H1 (cell line): ENCODE measurements at regions not wholly inside any gene's neighbourhood (a gene's known extent, or its start where the extent isn't known, plus 50 kb on each side); places are given as distances from the start of the nearest gene placed in this dataset.

ENCODE experiments used
- CTCF ChIA-PET: fragments of 300-600 bp; sonication (Branson Sonifier 250); formaldehyde crosslinking; loops from one replicate; lab custom pipeline; 2021; ENCODE audit not compliant: partially characterized antibody; lab: Charles Lee
- POLR2A ChIA-PET: fragments of 300-600 bp; sonication (Branson Sonifier 250); formaldehyde crosslinking; loops from one replicate; lab custom pipeline; 2021; ENCODE audit warnings: inconsistent platforms; ENCODE audit not compliant: partially characterized antibody; lab: Charles Lee
- DNase-seq, 2 experiments: peaks; one replicate each; pipeline versions ENCODE4 v3.0.0 to v3.0.0-alpha.2; 2010 to 2022; ENCODE audit warnings: low spot score in 2 of 2, low read depth in 1 of 2, mixed read lengths in 1 of 2
- FAIRE-seq: peaks from 2 replicates; lab custom pipeline; 2011; peaks lifted over from hg19 to GRCh38; lab: Jason Lieb, UNC
- H2AFZ ChIP-seq: 2 replicates; pipeline ENCODE4 v1.8.1; 2012; ENCODE audit warnings: low read length, inconsistent platforms
- H2AK5ac ChIP-seq: 2 replicates; pipeline ENCODE4 v1.6.1; 2013; ENCODE audit warnings: low read depth, low read length
- H2BK120ac ChIP-seq: replicated peaks from 2 replicates; pipeline ENCODE3; 2013; ENCODE audit warnings: low read depth, low read length, inconsistent platforms
- H2BK12ac ChIP-seq: 2 replicates; pipeline ENCODE4 v1.6.1; 2013; ENCODE audit warnings: low read depth, low read length
- H2BK15ac ChIP-seq: 2 replicates; pipeline ENCODE4 v1.6.1; 2013; ENCODE audit warnings: low read length
- H2BK20ac ChIP-seq: 2 replicates; pipeline ENCODE4 v1.6.1; 2013; ENCODE audit warnings: low read length
- H2BK5ac ChIP-seq: 2 replicates; pipeline ENCODE4 v1.6.1; 2013; ENCODE audit warnings: low read depth, low read length
- H3K14ac ChIP-seq: 2 replicates; pipeline ENCODE4 v1.6.1; 2013; ENCODE audit warnings: inconsistent platforms; ENCODE audit not compliant: insufficient read length
- H3K18ac ChIP-seq: 2 replicates; pipeline ENCODE4 v1.6.1; 2013; ENCODE audit warnings: low read length; ENCODE audit errors: extremely low read depth
- H3K23ac ChIP-seq: 2 replicates; pipeline ENCODE4 v1.6.1; 2013; ENCODE audit warnings: inconsistent platforms; ENCODE audit not compliant: insufficient read length
- H3K23me2 ChIP-seq: 2 replicates; pipeline ENCODE4 v1.6.1; 2013; ENCODE audit warnings: low read depth, low read length
- H3K27ac ChIP-seq: 2 replicates; pipeline ENCODE4 v1.6.1; 2011; ENCODE audit warnings: low read depth, low read length, inconsistent platforms
- H3K27me3 ChIP-seq, 4 experiments: replicated peaks in 1 of 4; 1 replicate in 1 of 4; 2 replicates in 3 of 4; pipeline versions ENCODE4 v1.6.1 to v1.8.1; 2011 to 2013; ENCODE audit warnings: low read length in 3 of 4, mild to moderate bottlenecking in 3 of 4, inconsistent platforms in 2 of 4, mixed read lengths in 2 of 4, moderate library complexity in 1 of 4; ENCODE audit not compliant: control insufficient read depth in 3 of 4, insufficient read depth in 3 of 4; ENCODE audit errors: extremely low read depth in 1 of 4
- H3K36me3 ChIP-seq, 4 experiments: 2 replicates each; pipeline versions ENCODE4 v1.6.1 to v1.8.1; 2011 to 2013; ENCODE audit warnings: mild to moderate bottlenecking in 4 of 4, low read length in 3 of 4, moderate library complexity in 2 of 4, control low read depth in 1 of 4, inconsistent platforms in 1 of 4; ENCODE audit not compliant: insufficient read depth in 4 of 4, control insufficient read depth in 2 of 4
- H3K4ac ChIP-seq: replicated peaks from 2 replicates; pipeline ENCODE3; 2013; ENCODE audit warnings: low read length, low read depth, mixed read lengths, inconsistent platforms; ENCODE audit not compliant: insufficient read length
- H3K4me1 ChIP-seq, 4 experiments: replicated peaks in 1 of 4; 1 replicate in 1 of 4; 2 replicates in 3 of 4; pipeline versions ENCODE4 v1.6.1 to v1.8.1; 2011 to 2013; ENCODE audit warnings: low read length in 3 of 4, inconsistent platforms in 2 of 4, mixed read lengths in 1 of 4; ENCODE audit not compliant: insufficient read depth in 4 of 4, control insufficient read depth in 3 of 4
- H3K4me2 ChIP-seq, 2 experiments: 2 replicates each; pipeline versions ENCODE4 v1.6.1 to v1.8.1; 2011 to 2013; ENCODE audit warnings: low read depth in 2 of 2, low read length in 2 of 2, control low read depth in 1 of 2, inconsistent platforms in 1 of 2, mild to moderate bottlenecking in 1 of 2; ENCODE audit not compliant: insufficient read depth in 1 of 2
- H3K4me3 ChIP-seq, 4 experiments: fragments of 200-600, 300-600 bp in 1 of 4; sonication (generic), shearing (Covaris generic), sonication (Bioruptor Twin) in 1 of 4; 2 replicates each; pipeline versions ENCODE4 v1.5.1 to v1.8.1; 2011 to 2016; ENCODE audit warnings: low read length in 4 of 4, low read depth in 3 of 4, control low read depth in 2 of 4, inconsistent platforms in 2 of 4, mild to moderate bottlenecking in 2 of 4, mixed read lengths in 1 of 4, moderate library complexity in 1 of 4; ENCODE audit not compliant: insufficient read depth in 2 of 4; ENCODE audit errors: extremely low read depth in 1 of 4
- H3K56ac ChIP-seq: replicated peaks from 2 replicates; pipeline ENCODE3; 2013; ENCODE audit warnings: low read depth, mild to moderate bottlenecking, mixed read lengths, low read length, inconsistent platforms; ENCODE audit not compliant: insufficient read length
- H3K79me1 ChIP-seq: 2 replicates; pipeline ENCODE4 v1.6.1; 2013; ENCODE audit warnings: low read depth, low read length, control low read depth
- H3K79me2 ChIP-seq, 2 experiments: 2 replicates each; pipeline versions ENCODE4 v1.6.1 to v1.8.1; 2012 to 2013; ENCODE audit warnings: low read length in 2 of 2, mild to moderate bottlenecking in 2 of 2, inconsistent platforms in 1 of 2; ENCODE audit not compliant: insufficient read depth in 2 of 2, control insufficient read depth in 1 of 2
- H3K9ac ChIP-seq, 4 experiments: replicated peaks in 1 of 4; 1 replicate in 1 of 4; 2 replicates in 3 of 4; pipeline versions ENCODE4 v1.6.1 to v1.8.1; 2011 to 2013; ENCODE audit warnings: low read depth in 3 of 4, low read length in 3 of 4, control low read depth in 2 of 4, mild to moderate bottlenecking in 2 of 4, moderate library complexity in 2 of 4, inconsistent platforms in 1 of 4; ENCODE audit errors: extremely low read depth in 1 of 4
- H3K9me3 ChIP-seq, 2 experiments: 2 replicates each; pipeline versions ENCODE4 v1.6.1 to v1.8.1; 2012 to 2013; ENCODE audit warnings: mild to moderate bottlenecking in 2 of 2, moderate library complexity in 2 of 2, control low read depth in 1 of 2, inconsistent platforms in 1 of 2, low read depth in 1 of 2, low read length in 1 of 2, mixed read lengths in 1 of 2; ENCODE audit not compliant: insufficient read depth in 2 of 2
- H4K20me1 ChIP-seq, 2 experiments: replicated peaks in 1 of 2; 2 replicates each; pipeline versions ENCODE3 to v1.8.1; 2011 to 2013; ENCODE audit warnings: inconsistent platforms in 2 of 2, low read length in 2 of 2, mild to moderate bottlenecking in 1 of 2; ENCODE audit not compliant: insufficient read depth in 2 of 2, control insufficient read depth in 1 of 2
- H4K5ac ChIP-seq: 2 replicates; pipeline ENCODE4 v1.6.1; 2013; ENCODE audit warnings: low read length, low read depth, mixed read lengths, inconsistent platforms; ENCODE audit not compliant: insufficient read length
- H4K8ac ChIP-seq: 2 replicates; pipeline ENCODE4 v1.8.0; 2013; ENCODE audit warnings: mild to moderate bottlenecking, moderate library complexity, low read length, inconsistent platforms; ENCODE audit not compliant: insufficient read depth; ENCODE audit errors: extremely low read depth
- H4K91ac ChIP-seq: replicated peaks from 2 replicates; pipeline ENCODE3; 2013; ENCODE audit warnings: low read length, mixed read lengths, inconsistent platforms; ENCODE audit not compliant: insufficient read length
- ASH2L ChIP-seq: fragments of 200-600, 300-600 bp; sonication (generic); IDR thresholded peaks from one replicate; pipeline ENCODE4 v1.7.1; 2017; ENCODE audit warnings: low read length
- BCL11A ChIP-seq, 2 experiments: IDR thresholded peaks; one replicate each; pipeline ENCODE4 v1.6.1; 2011; ENCODE audit warnings: low read depth in 2 of 2, low read length in 2 of 2, mild to moderate bottlenecking in 2 of 2
- CBX8 ChIP-seq: fragments of 300-800, 300-1000 bp; sonication (generic); IDR thresholded peaks from 2 replicates; pipeline ENCODE4 v1.7.1; 2016; ENCODE audit warnings: low read depth, low read length, borderline replicate concordance
- CEBPB ChIP-seq: IDR thresholded peaks from 2 replicates; pipeline ENCODE4 v1.6.1; 2012; ENCODE audit warnings: low read depth, low read length
- GABPA ChIP-seq: IDR thresholded peaks from 2 replicates; pipeline ENCODE4 v1.6.1; 2011; ENCODE audit warnings: mild to moderate bottlenecking, low read length, moderate library complexity, borderline replicate concordance; ENCODE audit not compliant: insufficient read depth
- JUND ChIP-seq: IDR thresholded peaks from 2 replicates; pipeline ENCODE4 v1.6.1; 2011; ENCODE audit warnings: mild to moderate bottlenecking, improper control_type of control experiment, low read length
- KDM5A ChIP-seq: fragments of 200-600 bp; IDR thresholded peaks from 2 replicates; pipeline ENCODE4 v1.7.1; 2012; ENCODE audit warnings: mild to moderate bottlenecking, low read length, inconsistent platforms, mixed read lengths
- NRF1 ChIP-seq: IDR thresholded peaks from 2 replicates; pipeline ENCODE4 v1.6.1; 2011; ENCODE audit warnings: mild to moderate bottlenecking, low read depth, low read length, improper control_type of control experiment
- RAD21 ChIP-seq, 2 experiments: IDR thresholded peaks in 1 of 2; conservative IDR thresholded peaks in 1 of 2; 2 replicates each; pipeline ENCODE4 v1.6.1; 2011; ENCODE audit warnings: low read depth in 2 of 2, low read length in 2 of 2, improper control_type of control experiment in 1 of 2, inconsistent platforms in 1 of 2, mild to moderate bottlenecking in 1 of 2, moderate library complexity in 1 of 2
- RXRA ChIP-seq: IDR thresholded peaks from 2 replicates; pipeline ENCODE4 v1.6.1; 2011; ENCODE audit warnings: low read depth, mild to moderate bottlenecking, low read length, moderate library complexity; ENCODE audit not compliant: insufficient read depth
- SAP30 ChIP-seq: fragments of 300-600 bp; sonication (generic); IDR thresholded peaks from 2 replicates; pipeline ENCODE4 v1.7.1; 2012; ENCODE audit warnings: low read length, moderate library complexity, mild to moderate bottlenecking, inconsistent platforms; ENCODE audit not compliant: insufficient read depth, insufficient replicate concordance
- SIX5 ChIP-seq: IDR thresholded peaks from 2 replicates; pipeline ENCODE4 v1.6.1; 2011; ENCODE audit warnings: mild to moderate bottlenecking, low read depth, low read length
- TAF1 ChIP-seq: IDR thresholded peaks from 2 replicates; pipeline ENCODE4 v1.6.1; 2011; ENCODE audit warnings: mild to moderate bottlenecking, low read depth, low read length
- TF ChIP-seq, protein P1 (sequence below): IDR thresholded peaks from 2 replicates; pipeline ENCODE4 v1.6.1; 2011; ENCODE audit warnings: low read length, improper control_type of control experiment

- H2AK5ac ChIP-seq = no peak overlapping the region
- H3K4me1 ChIP-seq = no peaks in the 10 kb centered on the region
- no peak overlapping the region for H2BK15ac ChIP-seq
- no peak overlapping the region for H3K56ac ChIP-seq
- H3K79me2 ChIP-seq = no peaks in the 10 kb centered on the region
- no peaks in the 10 kb centered on the region for H4K20me1 ChIP-seq
- CTCF ChIA-PET = no interaction called here
- no peak overlapping the region for H3K9ac ChIP-seq
- H3K23me2 ChIP-seq = no peaks in the 10 kb centered on the region
- no peaks in the 10 kb centered on the region for H3K79me1 ChIP-seq
- H3K4ac ChIP-seq = no peak overlapping the region
- no peak overlapping the region for H3K4me3 ChIP-seq
- H4K91ac ChIP-seq = no peak overlapping the region
- DNase-seq (no peak), FAIRE-seq (no peak)
- no peak overlapping the region for H3K23ac ChIP-seq
- no peak overlapping the region for H2BK12ac ChIP-seq
- H2BK5ac ChIP-seq = no peak overlapping the region
- H3K36me3 ChIP-seq = no peaks in the 10 kb centered on the region
- H4K8ac ChIP-seq = no peak overlapping the region
- H4K5ac ChIP-seq = no peak overlapping the region
- no peak overlapping the region for H2AFZ ChIP-seq
- H3K27ac ChIP-seq = no peak overlapping the region
- no peaks in the 10 kb centered on the region for H3K27me3 ChIP-seq
- H3K9me3 ChIP-seq = no peaks in the 10 kb centered on the region; a peak in 1 of 4 replicates
- H3K14ac ChIP-seq = no peak overlapping the region
- no peak overlapping the region for H3K4me2 ChIP-seq
- POLR2A ChIA-PET = no interaction called here
- H2BK120ac ChIP-seq = no peak overlapping the region
- no peak overlapping the region for H3K18ac ChIP-seq
- no peak overlapping the region for H2BK20ac ChIP-seq
- TF ChIP-seq ASH2L (no peak), TAF1 (no peak), RAD21 (IDR thresholded peaks at IDR 0.05 in 1 of 2, conservative IDR thresholded peaks at IDR 0.05 in 1 of 2; ENCODE audit: low read depth in 2 of 2, low read length in 2 of 2) (no peak), KDM5A (no peak), CEBPB (no peak), SIX5 (no peak), BCL11A (IDR thresholded peaks at IDR 0.05; ENCODE audit: low read depth in 2 of 2, low read length in 2 of 2) (no peak), NRF1 (no peak), GABPA (no peak), SAP30 (no peak), RXRA (no peak), CBX8 (no peak), JUND (no peak)
- TF ChIP-seq, protein P1, sequence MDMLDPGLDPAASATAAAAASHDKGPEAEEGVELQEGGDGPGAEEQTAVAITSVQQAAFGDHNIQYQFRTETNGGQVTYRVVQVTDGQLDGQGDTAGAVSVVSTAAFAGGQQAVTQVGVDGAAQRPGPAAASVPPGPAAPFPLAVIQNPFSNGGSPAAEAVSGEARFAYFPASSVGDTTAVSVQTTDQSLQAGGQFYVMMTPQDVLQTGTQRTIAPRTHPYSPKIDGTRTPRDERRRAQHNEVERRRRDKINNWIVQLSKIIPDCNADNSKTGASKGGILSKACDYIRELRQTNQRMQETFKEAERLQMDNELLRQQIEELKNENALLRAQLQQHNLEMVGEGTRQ = no peak
These were observed 1259.8 kb upstream of the GJE1 start for GRCh38 chr6:140872885-140873284.
